H54 (cell line): ENCODE measurements at regions not wholly inside any gene's neighbourhood (a gene's known extent, or its start where the extent isn't known, plus 50 kb on each side); places are given as distances from the start of the nearest gene placed in this dataset.

Experiments used
- DNase-seq: peaks from one replicate; pipeline ENCODE4 v3.0.0; 2011; ENCODE audit warnings: low spot score, mixed read lengths; ENCODE audit not compliant: insufficient read length
- FAIRE-seq: peaks from 3 replicates; lab custom pipeline; 2011; peaks lifted over from hg19 to GRCh38; lab: Jason Lieb, UNC
- POLR2A ChIP-seq: IDR thresholded peaks from 2 replicates; pipeline ENCODE4 v1.6.1; 2011; ENCODE audit warnings: low read depth, mild to moderate bottlenecking, low read length

GRCh38 chr5:38724301-38725030 lies 121.3 kb upstream of the OSMR start:
- no peak for TF ChIP-seq POLR2A
- DNase-seq: peak; percentile 82
- FAIRE-seq: peak; percentile 76

GRCh38 chr5:38725371-38725865 lies 120.4 kb upstream of the OSMR start:
- FAIRE-seq (no peak), DNase-seq (no peak)
- no peak for TF ChIP-seq POLR2A

- TF ChIP-seq POLR2A: no peak
- FAIRE-seq (no peak), DNase-seq (no peak)
These were observed 119.5 kb upstream of the OSMR start for GRCh38 chr5:38726279-38726678.

DNA sequence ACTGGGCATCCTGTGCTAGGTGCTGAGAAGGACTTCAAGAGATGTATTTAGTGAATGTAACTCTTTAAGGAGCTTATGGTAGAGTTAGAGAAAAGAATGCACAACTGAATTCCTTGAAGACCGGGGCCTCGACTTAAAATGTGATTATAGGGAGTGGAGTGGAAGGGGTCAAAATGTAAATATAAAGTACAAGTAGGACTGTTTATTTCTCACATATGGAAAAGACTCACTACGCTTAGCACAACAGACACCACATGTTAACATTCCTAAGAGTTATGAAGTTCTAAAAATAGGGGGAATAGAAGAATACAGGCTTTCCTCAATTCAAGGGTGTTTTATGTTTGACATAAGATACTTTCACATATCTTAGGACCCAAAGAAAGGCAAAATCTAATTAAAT lies 117.8 kb upstream of the OSMR start:
- TF ChIP-seq POLR2A: no peak
- DNase-seq (no peak), FAIRE-seq (no peak)

- FAIRE-seq (no peak), DNase-seq (no peak)
- TF ChIP-seq POLR2A: no peak
These were observed 114.4 kb upstream of the OSMR start for GRCh38 chr5:38731461-38731860.

GRCh38 chr5:38734353-38734752 lies 111.5 kb upstream of the OSMR start:
- DNase-seq (no peak), FAIRE-seq (no peak)
- TF ChIP-seq POLR2A: no peak

DNA sequence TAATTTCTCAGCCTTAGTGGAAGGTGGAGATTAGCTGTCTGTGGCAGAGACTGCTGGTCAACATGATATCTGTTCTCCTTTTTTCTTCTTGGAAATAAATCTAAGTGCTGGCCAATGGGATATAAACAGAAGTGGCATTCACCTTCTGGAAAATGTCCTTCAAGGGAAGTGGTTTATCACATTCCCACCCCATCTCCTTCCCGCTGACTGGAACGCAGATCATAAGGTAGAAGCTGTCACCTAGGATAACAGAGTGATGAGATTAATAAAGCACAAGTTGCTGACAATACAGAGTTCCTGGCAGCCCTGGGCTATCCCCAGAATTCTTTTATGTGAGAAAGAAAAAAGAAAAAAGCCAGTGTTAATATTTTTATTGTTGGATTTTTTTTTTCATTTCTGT lies 109.7 kb upstream of the OSMR start:
- no peak for FAIRE-seq
- DNase-seq: no peak
- TF ChIP-seq POLR2A: no peak

DNA sequence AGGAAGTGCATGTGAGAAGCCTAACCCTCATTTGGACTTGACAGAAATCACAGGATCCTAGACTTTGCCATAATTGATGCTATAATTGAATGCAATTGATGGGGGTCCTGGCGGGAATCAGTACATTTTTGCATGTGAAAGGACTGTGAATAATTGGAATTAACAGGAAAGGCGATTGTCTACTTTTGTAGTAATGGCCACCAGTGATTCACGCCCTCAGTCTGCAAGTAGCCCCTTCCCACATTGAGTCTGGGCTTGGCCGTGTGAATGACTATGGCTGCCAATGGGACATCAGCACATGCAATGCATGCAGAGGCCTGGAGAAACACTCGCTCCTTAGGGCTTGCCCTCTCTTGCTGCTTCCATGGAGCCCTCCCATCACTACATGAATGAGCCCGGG lies 107.8 kb upstream of the OSMR start:
- no peak for TF ChIP-seq POLR2A
- no peak for DNase-seq
- no peak for FAIRE-seq

DNA sequence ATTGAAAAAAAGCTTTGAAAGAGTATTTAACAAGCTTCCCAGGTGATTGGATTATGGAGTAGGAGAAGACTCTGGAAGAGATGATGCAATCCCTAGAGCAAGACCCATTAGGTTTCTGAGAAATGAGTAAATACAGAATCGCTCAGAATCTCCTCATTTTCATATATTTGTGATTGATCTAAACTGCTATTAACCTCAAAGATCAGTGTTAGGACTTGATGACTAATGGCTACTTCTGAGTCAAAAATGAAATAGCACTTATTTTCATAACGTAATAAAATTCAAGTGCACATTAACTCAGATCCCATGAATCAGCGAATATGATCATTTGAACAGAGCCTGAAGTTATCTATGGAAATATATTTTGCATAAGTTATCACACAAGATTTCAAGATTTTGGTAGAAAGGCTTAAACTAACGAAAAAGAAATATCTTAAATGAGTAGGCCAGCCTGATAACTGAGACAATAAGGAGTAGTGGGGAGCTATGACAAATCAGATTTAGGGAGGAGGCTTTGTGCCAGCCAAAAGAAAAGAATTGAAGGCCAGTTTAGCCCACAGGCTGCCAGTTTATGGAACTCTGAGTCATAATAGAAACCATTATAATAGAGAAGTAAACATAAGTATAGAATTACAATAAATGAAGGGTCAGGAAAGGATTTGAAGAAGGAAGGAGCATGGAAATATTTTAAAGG lies 106.7 kb upstream of the OSMR start:
- DNase-seq: peak; percentile 33
- peak; percentile 86 for FAIRE-seq
- TF ChIP-seq POLR2A: no peak

- no peak for FAIRE-seq
- TF ChIP-seq POLR2A: no peak
- no peak for DNase-seq
These were observed 106.1 kb upstream of the OSMR start for GRCh38 chr5:38739705-38740045.

DNA sequence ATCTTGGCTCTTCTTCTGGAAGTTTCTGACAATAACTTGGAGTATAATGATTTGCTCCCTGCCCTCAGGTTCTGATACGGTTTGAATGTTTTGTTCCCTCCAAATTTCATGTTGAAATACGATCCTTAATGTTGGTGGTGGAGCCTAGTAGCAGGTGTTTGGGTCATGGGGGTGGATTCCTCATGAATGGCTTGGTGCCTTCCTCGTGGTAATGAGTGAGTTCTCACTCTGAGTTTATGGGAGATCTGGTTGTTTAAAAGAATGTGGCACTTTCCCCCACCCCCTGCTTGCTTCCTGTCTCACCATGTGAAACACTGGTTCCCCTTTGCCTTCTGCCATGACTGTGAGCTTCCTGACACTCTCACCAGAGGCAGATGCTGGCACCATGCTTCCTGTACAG lies 103.0 kb upstream of the OSMR start:
- no peak for DNase-seq
- no peak for FAIRE-seq
- no peak for TF ChIP-seq POLR2A

GRCh38 chr5:38743562-38743961 lies 102.2 kb upstream of the OSMR start:
- FAIRE-seq (no peak), DNase-seq (no peak)
- TF ChIP-seq POLR2A: no peak

GRCh38 chr5:38745836-38746732 lies 99.7 kb upstream of the OSMR start:
- no peak for DNase-seq
- no peak for FAIRE-seq
- no peak for TF ChIP-seq POLR2A

- DNase-seq (no peak), FAIRE-seq (no peak)
- TF ChIP-seq POLR2A: no peak
These were observed 96.0 kb upstream of the OSMR start for GRCh38 chr5:38749861-38750260.
